Inflammatory macrophage treated with lipopolysaccharide for 4 hours (primary cell): ENCODE measurements at regions not wholly inside any gene's neighbourhood (a gene's known extent, or its start where the extent isn't known, plus 50 kb on each side); places are given as distances from the start of the nearest gene placed in this dataset.

Experiments
- DNase-seq: peaks from one replicate; pipeline ENCODE4 v3.0.0-alpha.2; 2020

DNA sequence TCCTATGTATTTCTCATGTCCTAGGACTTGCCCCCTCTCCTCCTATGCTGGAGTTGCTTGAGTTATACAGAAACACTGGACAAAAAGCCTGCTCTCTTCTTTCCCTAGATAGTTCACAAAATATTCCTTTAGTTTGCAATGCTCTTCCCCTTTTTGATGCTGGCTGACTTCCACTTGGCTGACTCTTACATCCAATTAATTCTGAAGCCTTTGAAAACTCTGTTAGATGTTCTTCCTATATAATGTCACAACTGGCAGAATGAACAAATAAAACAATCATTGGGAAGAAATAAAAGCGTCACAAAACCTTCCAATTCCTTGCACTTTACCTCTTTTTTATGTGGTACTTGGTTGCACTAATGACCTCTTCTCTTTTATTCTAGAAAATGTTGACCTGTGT is 253.8 kb upstream of the CITED2 start:
- DNase-seq, result no peak

DNA sequence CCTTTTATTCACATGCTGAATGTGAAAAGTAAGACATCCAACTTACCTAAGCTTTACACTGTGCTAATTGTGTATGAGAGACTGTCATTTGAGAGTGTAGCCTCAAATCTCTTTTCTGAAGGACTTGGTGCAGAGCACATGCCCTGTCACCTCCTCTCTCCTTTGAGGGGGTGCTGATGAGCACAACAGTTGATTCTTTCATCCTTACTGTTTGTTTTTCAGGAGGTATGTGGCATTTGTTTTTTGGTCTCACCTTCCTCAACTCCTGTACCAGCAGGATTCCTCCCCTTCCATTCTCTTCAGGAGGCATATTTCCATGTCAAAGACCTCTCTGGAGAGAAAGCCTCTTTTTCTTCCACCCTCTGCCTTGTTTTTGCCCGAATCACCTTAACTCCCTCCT is 252.6 kb upstream of the CITED2 start:
- no peak for DNase-seq

DNA sequence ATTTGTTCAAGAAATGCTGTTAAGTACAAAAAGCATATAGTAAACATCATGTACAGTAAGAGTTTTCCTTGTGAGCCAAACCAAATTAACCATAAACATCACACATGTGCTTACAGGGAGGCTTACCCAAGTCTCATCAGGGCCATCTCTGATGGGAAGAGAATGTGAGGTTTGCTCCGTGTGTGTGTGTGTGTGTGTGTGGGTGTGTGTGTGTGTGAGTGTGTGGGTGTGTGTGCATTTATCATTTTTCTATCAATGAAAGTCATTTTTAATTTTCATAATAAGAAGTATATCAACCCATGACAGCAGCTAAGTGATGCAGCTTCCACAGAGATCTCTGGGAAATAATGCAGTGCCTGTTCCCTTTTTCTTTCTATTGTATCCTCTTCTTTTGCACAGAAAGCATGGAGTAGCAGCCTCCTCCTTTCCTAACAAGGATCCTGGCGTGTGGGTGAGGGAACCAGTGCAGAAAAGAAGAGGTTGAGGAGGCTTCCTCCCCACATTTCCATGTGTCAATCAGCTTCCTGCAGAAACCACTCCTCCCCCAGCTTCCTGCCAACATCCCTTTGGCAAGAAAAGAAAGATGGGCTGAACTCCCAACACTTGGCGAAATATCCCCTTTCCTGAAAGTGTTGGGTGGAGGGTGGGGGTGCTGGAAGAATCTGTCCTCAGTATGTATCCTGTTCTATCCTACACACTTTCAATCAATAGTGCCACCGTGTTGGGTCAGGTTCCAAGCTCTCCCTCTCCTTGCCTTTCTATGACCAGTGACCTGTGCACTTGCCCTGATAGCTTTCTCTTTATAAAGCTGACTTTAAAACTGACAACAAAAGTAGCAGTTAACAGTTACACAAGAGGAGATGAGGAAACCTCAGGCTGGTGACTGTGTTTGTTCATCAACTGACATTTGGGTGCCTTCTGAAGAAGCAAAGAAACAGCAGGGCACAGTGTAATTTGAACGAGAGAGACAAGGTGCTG is 251.8 kb upstream of the CITED2 start:
- DNase-seq, result peak; percentile 89

DNA sequence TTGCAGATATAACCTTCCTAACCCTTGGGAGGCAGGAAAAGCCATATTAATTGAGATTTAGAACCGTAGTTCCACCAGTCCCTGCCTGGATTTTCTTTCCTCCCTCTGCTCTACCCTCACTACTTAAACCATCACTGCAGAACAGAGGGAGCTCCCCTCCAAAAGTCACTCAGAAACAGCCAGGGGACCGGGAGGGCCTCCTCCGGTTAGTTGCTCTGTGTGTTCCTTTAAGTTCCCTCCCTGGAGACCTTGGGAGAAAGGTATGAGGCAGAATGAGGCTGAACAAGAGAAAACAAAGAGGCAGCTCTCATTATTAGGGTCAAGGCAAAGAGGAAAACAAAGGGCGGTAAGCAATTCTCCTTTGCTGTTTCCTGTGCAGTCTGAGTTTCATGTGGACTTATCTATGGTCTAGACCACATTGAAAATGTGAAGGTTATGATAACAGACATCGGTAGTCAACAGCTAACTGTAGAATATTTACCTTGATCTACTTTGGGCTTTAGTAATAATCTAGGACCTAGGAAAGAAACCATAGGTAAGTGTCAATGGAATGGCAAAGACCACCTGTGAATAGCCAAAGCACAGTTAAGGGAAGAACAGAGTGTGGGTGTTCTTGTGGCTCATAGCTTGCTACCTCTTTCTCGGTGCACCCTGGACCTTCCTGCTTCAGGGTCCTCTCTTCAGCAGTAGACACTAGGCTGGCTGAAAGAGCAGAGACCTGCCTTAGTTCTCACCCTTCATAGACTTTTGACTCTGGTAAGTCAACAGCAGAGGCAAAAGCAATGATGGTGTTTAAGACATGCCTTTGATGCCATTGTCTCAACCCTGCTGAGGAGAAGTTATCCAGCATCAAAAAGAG is 250.9 kb upstream of the CITED2 start:
- DNase-seq, result no peak

DNA sequence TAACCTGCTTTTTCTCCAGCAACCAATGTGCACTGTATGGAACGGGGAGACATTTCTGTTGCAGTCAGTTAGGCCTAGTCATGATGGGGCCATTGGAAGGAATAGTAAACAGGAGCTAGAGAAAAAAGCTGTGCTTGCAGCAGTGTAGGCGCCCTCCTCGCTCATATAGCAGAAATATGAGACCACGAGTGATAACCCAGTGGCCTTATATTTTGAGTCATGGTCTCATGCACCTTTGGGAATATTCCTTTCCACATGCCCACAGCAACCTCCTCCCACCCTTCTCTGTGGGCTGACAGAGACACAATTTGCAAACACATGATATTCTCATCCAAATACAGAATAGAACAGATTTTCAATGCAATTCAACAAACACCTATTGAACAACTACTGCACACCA is 248.9 kb upstream of the CITED2 start:
- no peak for DNase-seq

DNA sequence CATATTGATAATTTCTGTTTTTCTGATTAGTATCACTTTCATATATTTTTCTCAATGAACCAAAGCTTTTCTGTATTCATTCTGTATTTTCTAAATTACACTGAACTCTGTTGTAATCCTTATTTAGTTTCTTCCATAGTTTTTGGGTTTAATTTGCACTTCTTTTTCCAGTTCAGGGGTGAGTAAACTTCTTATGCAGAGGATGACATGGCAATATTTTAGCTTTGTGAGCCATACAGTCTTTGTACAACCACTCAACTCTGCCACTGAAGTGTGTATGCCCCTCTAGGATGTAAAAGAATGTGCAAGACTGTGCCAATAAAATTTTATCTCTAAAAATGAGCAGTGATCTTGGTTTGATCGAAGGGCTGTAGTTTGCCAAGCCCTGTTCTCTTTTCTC is 239.0 kb upstream of the CITED2 start:
- no peak for DNase-seq

DNA sequence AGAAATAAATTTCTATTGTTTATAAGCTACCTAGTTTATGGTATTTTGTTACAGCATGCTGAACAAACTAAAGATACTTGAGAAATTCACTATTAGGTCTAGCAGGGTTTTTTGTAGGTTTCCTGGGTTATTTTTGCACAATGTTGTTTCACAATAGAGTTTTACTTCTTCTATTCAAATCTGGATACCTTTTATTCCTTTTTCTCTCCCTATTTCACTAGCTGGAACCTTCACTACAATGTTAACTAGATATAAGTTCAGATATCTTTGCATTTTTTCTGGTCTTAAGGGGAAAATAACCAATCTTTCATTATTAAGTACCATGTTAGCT is 237.7 kb upstream of the CITED2 start:
- DNase-seq, result peak; percentile 67

DNA sequence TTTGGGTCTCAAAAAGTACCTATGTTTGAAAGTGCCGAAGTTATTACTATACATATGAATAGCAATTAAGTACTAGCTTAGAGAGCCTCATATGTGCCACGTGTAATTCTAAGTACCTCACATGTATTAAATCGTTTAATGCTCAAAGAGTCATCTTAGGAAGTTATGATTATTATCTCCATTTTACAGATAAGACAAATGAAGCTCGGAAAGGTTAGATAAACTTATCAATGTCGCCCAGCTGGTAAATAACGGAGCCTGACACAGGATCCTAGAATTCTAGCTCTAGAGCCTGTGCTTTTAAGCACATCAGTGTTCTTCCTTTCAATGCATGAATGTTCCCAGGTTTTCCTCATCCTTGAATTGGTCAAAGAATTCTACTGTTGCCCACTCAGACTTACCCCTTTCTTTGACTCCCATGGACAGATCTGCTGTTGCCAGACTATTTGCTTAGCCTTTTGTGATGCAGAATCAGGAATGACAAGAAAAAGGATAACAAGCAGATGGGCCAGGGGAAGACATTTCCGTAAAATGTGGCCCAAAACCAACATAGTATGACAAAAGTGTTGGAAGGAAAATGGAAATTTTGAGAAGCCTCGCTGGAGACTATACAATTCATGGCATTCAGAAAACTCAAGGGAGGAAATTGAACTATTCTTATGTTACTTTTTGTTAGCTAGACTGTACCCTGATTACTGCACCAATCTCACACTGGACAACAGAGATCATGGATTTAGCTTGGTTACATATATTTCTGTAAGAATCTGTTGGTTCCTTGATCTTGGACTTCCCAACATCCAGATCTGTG is 237.1 kb upstream of the CITED2 start:
- no peak for DNase-seq

DNA sequence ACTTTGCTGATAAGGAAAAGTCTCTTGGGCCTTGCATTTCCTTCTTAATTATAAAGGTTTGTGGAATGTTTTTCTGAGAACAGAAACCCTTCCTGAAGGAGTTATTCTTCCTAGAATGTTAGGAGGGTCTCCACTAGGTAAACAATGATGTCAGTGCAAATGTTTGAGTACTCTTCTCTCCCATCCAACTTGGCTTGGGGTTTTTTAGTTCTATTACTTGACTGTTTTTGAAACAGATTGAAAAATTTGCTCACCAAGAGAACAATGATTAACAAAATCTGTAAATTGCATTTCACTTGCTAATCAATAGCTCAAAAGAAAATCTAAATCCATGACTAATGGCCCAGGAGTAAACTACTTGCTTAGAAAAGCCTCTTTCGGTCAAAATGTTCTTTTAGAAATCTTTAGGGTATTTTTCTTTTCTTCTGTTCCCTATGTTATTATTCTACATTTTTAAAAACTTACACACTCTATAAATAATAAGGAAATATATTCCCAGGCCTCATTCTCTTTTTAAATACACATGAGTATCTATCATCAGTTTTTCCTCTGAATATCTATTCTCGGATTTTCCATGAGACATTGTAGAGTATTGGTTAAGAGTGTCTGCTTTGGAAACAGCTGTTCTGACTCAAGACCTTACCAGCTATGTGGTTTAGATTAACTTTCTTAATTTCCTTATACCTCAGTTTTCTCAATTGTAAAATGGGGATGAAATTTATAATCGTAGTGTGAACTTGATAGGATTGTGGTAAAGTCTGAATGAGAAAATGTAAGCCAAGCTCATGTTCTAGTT is 234.2 kb upstream of the CITED2 start:
- DNase-seq, result no peak

DNA sequence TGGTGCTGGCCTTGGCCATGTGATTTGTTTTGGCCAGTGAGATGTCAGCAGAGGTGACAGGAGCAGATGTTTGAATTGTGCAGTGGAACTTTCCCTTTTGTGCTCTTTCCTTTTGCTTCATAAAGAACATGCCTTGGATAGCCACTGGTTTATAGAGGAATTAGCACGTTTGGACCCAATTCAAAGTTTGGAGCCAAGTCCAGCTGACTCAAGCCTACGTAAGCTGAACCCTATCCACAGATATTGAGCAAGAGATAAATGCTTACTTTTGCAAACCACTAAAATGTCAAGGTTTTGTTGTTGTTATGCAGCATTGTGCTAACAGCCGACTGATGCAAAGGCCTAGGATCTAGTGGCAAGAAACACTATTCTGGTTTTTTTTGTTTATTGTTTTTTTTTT is 230.9 kb upstream of the CITED2 start:
- no peak for DNase-seq

DNA sequence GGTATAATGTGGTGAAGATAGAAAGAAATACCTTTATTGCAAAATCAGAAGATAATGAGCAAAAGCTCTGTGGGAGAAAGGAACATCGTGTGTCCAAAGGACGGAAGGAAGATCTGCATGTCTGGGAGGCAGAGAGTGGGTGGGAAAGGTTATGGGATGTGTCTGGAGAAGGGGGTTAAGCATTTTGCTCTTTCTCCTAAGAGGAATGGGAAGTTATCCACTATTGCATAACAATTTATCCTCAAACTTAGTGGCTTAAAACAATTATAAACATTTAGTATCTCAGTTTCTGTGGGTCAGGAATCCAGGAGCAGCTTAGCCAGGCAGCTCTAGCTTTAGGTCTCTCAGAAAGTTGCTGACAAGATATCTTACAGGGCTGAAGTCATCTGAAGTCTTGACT is 229.1 kb upstream of the CITED2 start:
- no peak for DNase-seq

DNA sequence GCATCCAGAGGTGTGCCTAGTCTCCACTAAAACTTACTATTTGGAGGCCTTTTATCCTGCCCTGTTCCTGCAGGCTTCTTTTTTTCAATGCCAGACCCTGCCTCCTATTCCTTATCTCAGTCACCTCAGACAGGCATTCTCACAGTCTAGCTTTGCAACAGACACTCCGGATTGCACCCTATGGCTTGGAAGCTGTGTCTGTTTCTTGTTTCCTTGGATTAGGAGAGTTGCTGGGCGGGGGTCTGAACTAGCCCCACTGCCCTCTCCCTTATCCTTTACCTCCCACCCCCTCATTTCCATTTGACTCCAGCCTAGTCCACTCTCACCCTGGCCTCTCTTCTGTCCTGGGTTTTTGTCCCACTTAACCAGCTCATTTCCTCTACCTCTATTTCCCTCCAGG is 228.1 kb upstream of the CITED2 start:
- DNase-seq, result no peak

DNA sequence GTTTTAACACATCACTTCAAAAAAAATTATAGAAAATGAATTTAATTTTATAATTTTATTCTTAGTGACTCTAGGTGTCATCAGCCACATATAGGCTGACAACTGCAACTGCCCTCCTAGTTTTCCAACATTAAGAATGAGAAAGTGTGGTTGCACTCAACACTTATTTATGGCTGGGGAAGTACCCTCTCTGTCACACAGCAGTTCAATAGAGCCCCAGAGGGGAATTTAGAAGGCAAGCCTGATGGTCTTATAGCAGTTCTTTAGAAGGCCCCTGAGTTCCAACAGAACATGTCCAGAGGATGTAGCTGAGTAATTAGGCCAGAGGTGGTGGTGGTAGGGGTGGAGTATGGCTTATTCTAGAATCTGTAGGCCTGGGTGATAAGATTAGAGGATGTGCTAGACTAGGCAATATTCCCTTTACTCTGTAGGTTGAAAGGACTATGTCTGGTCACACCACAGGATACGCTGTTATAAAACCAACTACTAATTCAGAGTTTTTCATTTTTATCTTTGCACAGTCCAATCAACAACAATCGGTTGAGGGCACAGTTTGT is 226.5 kb upstream of the CITED2 start:
- DNase-seq, result no peak

DNA sequence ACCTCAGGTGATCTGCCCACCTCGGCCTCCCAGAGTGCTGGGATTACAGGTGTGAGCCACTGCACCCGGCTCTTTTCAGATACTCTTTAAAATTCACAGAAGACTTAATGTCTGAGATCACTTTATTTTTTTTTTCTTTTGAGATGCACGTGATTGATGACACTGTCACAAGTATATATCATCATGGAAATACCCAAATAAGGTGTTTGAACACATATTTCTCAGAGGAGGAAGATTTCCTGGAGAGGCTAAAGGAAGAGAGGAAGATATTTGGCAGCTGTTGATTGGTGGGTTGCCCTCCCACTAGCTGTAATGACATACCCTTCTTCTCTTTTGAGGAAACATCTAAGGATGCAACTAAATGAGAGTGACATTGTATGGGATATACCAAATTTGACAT is 225.9 kb upstream of the CITED2 start:
- no peak for DNase-seq

DNA sequence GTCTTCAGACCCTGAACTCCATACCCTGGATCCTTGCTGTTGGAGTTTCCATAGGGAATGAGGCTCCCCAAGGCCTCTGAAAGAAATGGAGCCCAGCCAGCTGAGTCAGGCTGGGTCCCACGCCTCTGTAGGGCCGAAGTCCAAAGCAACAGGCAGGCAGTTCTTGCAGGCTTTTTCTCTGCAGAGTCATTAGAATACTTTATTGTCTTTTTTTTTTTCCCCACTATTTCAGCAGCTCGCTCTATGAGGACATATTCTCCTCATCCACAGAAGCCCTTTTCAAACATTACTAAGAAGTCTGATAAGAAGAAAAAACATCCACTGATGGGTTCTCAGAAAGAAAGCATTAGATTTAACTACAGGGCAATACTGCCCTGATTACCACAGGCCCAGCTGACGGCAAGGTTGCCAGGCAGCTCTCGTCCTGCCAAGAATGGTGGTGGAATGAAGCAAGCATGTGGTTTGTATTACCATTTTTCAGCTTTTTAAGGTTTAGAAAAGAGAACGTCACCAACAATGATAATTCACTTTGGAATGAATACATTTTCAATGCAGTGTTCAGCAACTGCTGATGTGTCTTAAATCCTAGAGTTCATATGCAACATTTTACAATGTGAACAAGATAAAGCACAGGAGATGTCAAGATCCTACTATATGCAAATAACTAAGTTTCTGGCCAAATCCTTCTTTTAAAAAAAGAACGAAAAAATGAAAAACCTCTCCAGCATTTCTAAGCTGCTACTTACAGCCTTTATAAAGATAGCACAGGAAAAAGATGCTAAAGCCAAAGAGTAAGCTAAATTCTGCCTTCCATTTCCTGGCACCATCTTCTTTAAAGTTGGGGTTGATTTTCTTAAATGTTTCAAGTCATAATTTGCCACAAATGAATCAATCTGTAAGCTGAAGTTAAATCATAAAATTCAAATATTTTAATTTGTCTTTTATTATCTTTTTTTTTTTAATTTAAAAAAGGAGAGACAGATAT is 223.6 kb upstream of the CITED2 start:
- no peak for DNase-seq

DNA sequence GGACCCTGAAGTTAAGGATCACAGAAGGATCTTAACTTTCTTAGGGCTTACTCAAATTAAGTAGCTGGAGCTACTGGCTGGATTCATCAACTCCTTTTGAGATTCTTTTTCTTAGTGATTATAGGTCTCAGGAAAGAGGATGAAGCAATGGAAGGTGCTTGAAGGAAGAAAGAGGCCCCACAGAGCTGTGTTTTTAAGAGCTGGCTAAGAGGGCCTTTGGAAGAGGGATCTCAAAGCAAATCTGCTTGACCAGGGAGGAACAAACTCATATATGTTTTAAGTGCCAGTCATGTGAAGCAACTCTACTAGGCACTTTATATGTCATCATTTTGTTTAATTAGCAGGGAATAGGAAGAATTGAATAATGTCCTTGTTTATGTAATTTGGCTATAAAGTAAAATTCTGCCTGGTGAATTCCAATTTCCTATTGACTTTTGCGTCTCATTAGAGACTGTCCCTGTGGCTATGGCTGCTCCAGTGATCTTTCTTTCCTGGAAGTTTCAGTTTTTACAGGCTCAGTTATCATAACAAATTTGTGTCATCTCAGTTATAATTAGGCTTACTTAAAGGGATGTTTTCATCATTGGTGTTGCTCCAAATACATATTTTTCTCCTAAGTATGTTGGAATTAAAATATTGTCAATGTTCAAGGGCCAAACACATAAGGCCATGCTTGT is 222.8 kb upstream of the CITED2 start:
- DNase-seq, result no peak

DNA sequence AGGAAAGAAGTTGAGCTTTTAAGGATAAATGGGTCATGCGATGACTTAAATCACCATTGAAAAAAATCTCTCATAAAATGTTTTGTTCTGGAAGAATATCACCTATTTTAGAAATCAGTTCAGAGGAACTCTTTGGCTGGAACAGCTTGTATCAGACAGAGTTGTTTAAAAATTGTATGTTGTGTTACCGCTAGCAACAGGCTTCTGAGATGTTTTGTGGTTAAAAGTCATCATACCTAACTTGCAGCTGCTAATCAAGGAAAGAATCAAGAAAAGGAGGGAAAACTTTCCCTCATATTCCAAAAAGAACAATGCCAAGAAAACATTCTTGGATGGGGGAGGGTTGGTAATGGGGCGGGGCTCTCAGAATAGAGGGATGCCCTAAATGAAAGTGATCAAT is 220.7 kb upstream of the CITED2 start:
- DNase-seq, result no peak

DNA sequence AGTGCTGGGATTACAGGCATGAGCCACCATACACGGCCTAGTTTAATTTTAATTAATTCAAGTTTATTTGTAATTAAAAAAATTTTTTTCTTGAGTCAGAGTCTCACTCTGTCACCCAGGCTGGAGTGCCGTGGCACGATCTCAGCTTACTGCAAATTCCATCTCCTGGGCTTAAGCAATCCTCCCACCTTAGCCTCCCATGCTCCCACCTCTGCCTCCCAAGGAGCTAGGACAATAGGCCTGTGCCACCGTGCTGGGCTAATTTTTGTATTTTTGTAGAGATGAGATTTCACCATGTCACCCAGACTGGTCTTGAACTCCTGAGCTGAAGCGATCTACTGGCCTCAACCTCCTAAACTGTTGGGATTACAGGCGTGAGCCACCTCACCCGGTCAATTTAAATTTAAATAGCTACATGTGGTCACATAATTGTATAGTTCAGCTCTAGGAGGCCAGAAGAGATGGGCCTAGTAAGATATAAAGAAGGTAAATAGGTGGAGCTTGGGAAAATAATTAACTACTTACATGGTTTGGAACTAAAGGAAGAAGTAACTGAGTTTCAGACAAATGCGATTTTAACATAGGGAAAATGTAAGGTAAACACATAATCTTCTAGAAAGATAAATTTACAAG is 220.0 kb upstream of the CITED2 start:
- no peak for DNase-seq

DNA sequence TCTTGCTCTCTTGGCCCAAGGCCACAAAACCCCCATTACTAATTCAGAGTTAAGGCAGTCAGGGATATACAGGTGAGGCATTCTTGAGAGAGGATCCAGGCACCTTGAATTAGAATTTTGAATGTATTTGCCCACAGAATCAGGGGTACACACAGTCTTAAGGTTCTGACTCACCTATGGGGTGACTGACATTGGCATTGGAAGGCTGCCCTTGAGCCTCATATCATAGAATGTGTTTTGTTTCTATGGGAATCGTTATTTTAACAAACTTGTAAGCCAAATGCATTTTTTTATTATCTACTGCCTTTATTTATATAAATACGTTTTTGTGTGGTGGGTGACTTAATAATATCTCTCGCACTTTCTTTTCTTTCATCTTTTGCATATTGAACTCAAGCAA is 218.6 kb upstream of the CITED2 start:
- DNase-seq, result no peak

DNA sequence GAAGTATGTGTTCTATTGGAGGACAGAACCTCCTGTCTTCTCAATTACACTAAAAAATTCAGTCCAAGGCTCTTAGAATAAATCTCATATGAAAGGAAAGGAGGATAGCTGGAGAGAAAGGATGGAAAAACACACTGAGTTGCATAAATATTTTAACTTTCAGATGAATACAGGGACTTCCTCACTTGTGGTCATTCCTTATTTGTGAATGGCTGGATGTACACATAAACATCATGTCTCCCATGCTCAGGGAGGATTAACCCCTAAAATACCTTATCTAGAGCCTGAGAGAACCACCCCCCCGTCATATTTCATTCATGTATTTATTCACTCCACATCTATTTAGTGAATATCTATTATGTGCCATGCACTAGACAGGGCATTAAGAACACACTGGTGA is 217.6 kb upstream of the CITED2 start:
- DNase-seq, result no peak
